DND-41 (cell line): ENCODE measurements at regions not wholly inside any gene's neighbourhood (a gene's known extent, or its start where the extent isn't known, plus 50 kb on each side); places are given as distances from the start of the nearest gene placed in this dataset.

ENCODE experiments used
- CTCF ChIP-seq: IDR thresholded peaks from 2 replicates; pipeline ENCODE4 v1.5.1; 2012; ENCODE audit warnings: borderline replicate concordance, low read length, moderate library complexity, mild to moderate bottlenecking; ENCODE audit not compliant: poor library complexity, severe bottlenecking; ENCODE audit errors: extremely low read depth
- EZH2 ChIP-seq: IDR thresholded peaks from 3 replicates; pipeline ENCODE4 v1.6.1; 2012; ENCODE audit warnings: borderline replicate concordance, low read depth, mild to moderate bottlenecking, moderate library complexity, low read length, inconsistent platforms; ENCODE audit not compliant: severe bottlenecking

GRCh38 chr5:4924577-4924976 lies 215.6 kb upstream of the ADAMTS16 start:
- TF ChIP-seq CTCF, result no peak
- TF ChIP-seq EZH2, result no peak
